Osteoblast (primary cell): ENCODE measurements at regions not wholly inside any gene's neighbourhood (a gene's known extent, or its start where the extent isn't known, plus 50 kb on each side); places are given as distances from the start of the nearest gene placed in this dataset.
"Not testable (repeated sequence)": the region's sequence is repeated elsewhere in the genome, so short reads cannot be mapped to it uniquely, and the experiment has no call there.

Source experiments
- DNase-seq: peaks from one replicate; pipeline ENCODE4 v3.0.0; 2011; ENCODE audit warnings: low spot score, mixed read lengths; ENCODE audit not compliant: insufficient read length; ENCODE audit errors: missing footprints
- H2AFZ ChIP-seq: 2 replicates; pipeline ENCODE4 v1.6.0; 2011; ENCODE audit warnings: mild to moderate bottlenecking, low read length
- H3K27ac ChIP-seq: 2 replicates; pipeline ENCODE4 v1.5.1; 2011; ENCODE audit warnings: mild to moderate bottlenecking, low read depth, low read length, moderate library complexity
- H3K27me3 ChIP-seq: 2 replicates; pipeline ENCODE4 v1.6.0; 2012; ENCODE audit warnings: mild to moderate bottlenecking, control low read depth, inconsistent platforms, low read length, moderate library complexity; ENCODE audit not compliant: insufficient read depth
- H3K36me3 ChIP-seq: 2 replicates; pipeline ENCODE4 v1.5.1; 2011; ENCODE audit warnings: mild to moderate bottlenecking, low read length, control low read depth, moderate library complexity; ENCODE audit not compliant: insufficient read depth
- H3K4me1 ChIP-seq: 2 replicates; pipeline ENCODE4 v1.5.1; 2011; ENCODE audit warnings: mild to moderate bottlenecking, low read length, control low read depth, moderate library complexity; ENCODE audit not compliant: insufficient read depth
- H3K4me2 ChIP-seq: 2 replicates; pipeline ENCODE4 v1.6.0; 2011; ENCODE audit warnings: mild to moderate bottlenecking, low read length; ENCODE audit not compliant: insufficient read depth
- H3K4me3 ChIP-seq: fragments of 200-600 bp; sonication (generic); 3 replicates; pipeline ENCODE4 v1.5.1; 2012; ENCODE audit warnings: mild to moderate bottlenecking, low read length, inconsistent platforms; ENCODE audit not compliant: insufficient read depth
- H3K79me2 ChIP-seq: 2 replicates; pipeline ENCODE4 v1.6.0; 2012; ENCODE audit warnings: mild to moderate bottlenecking, low read length, control low read depth, inconsistent platforms; ENCODE audit not compliant: insufficient read depth
- H3K9me3 ChIP-seq: 2 replicates; pipeline ENCODE4 v1.5.1; 2011; ENCODE audit warnings: low read depth, low read length, control low read depth
- H4K20me1 ChIP-seq: 2 replicates; pipeline ENCODE4 v1.6.0; 2012; ENCODE audit warnings: mild to moderate bottlenecking, low read length, control low read depth; ENCODE audit not compliant: insufficient read depth
- CTCF ChIP-seq: IDR thresholded peaks from 2 replicates; pipeline ENCODE4 v1.5.1; 2011; ENCODE audit warnings: mild to moderate bottlenecking, low read depth, low read length, moderate library complexity; ENCODE audit errors: extremely low read depth

DNA sequence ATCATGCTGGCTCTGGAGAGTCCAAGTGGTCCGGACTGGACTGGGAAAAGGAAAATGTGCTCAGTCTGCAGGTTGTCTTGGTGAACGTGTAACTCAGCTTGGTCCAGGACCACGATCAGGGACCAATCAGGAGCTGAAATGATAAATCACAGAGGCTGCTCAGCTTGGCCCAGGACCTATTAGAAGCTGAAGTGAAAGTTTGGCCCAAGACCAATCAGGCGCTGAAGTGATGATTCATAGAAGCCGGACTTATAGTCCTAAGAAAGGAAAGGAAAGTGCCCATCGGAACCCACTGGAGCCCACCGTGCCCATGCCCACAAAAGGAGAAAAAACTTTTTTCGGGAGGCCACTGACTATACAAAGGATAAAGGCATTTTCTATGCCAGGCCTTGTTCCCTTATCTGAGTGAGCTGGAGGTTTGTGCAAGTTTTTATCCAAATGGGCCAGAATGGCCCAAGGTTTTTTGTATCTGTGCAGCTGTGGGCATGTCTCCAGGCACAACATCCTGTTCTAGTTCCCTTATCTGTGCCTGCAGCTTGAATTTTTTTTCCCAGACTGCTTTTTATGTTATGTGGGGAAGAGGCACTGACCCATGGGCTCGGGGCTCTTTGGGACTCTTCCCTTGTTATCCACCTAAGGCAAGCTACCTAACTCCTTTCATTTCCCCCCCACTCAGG lies 194.4 kb downstream of the FAM133A start:
- Histone ChIP-seq H3K27me3 (no peaks in the 10 kb centered on the region), H3K4me2 (no peak overlapping the region), H3K36me3 (no peaks in the 10 kb centered on the region), H3K4me1 (no peaks in the 10 kb centered on the region), H3K9me3 (no peaks in the 10 kb centered on the region), H3K4me3 (no peak overlapping the region), H3K27ac (no peak overlapping the region), H4K20me1 (no peaks in the 10 kb centered on the region), H3K79me2 (no peaks in the 10 kb centered on the region), H2AFZ (no peak overlapping the region)
- no peak for TF ChIP-seq CTCF
- no peak for DNase-seq

DNA sequence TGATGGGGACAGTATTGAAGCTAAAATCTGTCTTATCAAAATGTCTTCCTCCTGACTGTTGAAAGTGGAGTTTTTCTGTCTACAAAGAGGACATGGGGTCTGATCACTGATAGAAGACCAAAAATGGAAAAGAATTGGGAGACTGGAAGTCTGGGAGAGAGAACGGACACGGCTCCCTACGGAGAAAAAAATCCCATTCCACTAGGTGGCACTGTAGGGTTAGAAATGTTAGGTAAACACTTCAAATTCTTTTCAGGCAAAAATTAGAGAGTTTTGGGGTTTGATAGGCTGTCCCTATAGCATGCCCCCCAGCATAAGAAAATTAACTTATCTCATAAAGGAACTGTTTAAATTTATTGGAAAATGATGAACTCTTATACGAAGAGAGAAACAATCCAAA lies 200.5 kb downstream of the FAM133A start:
- H3K27ac ChIP-seq: no peak overlapping the region
- no peaks in the 10 kb centered on the region for H3K4me1 ChIP-seq
- no peaks in the 10 kb centered on the region for H3K9me3 ChIP-seq
- H3K79me2 ChIP-seq: no peaks in the 10 kb centered on the region
- no peaks in the 10 kb centered on the region for H3K27me3 ChIP-seq
- no peak overlapping the region for H3K4me3 ChIP-seq
- H3K4me2 ChIP-seq: no peak overlapping the region
- DNase-seq: no peak
- peak; percentile 48 for TF ChIP-seq CTCF
- no peaks in the 10 kb centered on the region for H4K20me1 ChIP-seq
- no peaks in the 10 kb centered on the region for H3K36me3 ChIP-seq
- H2AFZ ChIP-seq: no peak overlapping the region

DNA sequence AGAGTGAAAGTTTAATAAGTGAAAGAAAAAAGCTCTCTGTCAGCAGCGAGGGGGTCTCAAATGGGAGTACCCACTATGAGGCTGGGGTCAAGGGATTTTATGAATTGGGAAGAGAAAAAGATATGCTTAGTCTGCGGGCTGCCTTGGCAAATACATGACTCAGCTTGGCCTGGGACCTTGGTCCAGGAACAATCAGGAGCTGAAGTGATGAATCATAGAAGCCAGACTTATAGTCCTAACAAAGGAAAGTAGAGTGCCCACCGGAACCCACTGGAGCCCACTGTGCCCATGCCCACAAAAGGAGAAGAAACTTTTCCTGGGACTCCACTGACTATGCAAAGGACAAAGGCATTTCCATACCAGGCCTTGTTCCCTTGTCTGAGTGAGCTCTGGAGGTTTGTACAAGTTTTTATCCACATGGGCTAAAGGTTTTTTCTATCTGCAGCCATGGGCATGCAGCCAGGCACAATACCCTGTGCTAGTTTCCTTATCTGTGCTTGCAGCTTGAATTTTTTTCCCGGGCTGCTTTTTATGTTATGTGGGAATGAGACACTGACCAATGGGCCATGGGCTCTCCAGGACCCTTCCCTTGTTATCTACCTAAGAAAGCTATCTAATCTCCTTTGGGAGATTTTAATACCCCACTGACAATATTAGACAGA lies 201.7 kb downstream of the FAM133A start:
- no peaks in the 10 kb centered on the region for H3K9me3 ChIP-seq
- H3K27me3 ChIP-seq: no peaks in the 10 kb centered on the region
- H3K36me3 ChIP-seq: no peaks in the 10 kb centered on the region
- H4K20me1 ChIP-seq: no peaks in the 10 kb centered on the region
- no peak overlapping the region for H3K27ac ChIP-seq
- H3K4me2 ChIP-seq: no peak overlapping the region
- H3K4me3 ChIP-seq: no peak overlapping the region
- no peaks in the 10 kb centered on the region for H3K79me2 ChIP-seq
- no peaks in the 10 kb centered on the region for H3K4me1 ChIP-seq
- DNase-seq: no peak
- H2AFZ ChIP-seq: no peak overlapping the region
- TF ChIP-seq CTCF: no peak

- not testable (repeated sequence) for H3K4me1 ChIP-seq, H3K27me3 ChIP-seq, DNase-seq
Observed at GRCh38 chrX:93921041-93921440, 247.0 kb downstream of the FAM133A start.

More at GRCh38 chrX:93921041-93921440, 247.0 kb downstream of the FAM133A start:
- H4K20me1 ChIP-seq, H3K36me3 ChIP-seq, H3K4me2 ChIP-seq, H3K9me3 ChIP-seq, H3K79me2 ChIP-seq, H2AFZ ChIP-seq, H3K27ac ChIP-seq, H3K4me3 ChIP-seq: not testable (repeated sequence)
